ENCODE measurements at regions not wholly inside any gene's neighbourhood (a gene's known extent, or its start where the extent isn't known, plus 50 kb on each side); places are given as distances from the start of the nearest gene placed in this dataset.

- no peak overlapping the region for H3K4me3 Mint-ChIP-seq (ENCODE audit: unreplicated experiment)
- TF ChIP-seq CTCF (IDR thresholded peaks at IDR 0.05; ENCODE audit: unreplicated experiment) = no peak
- H3K36me3 Mint-ChIP-seq (ENCODE audit: insufficient read depth, unreplicated experiment) = no peaks in the 10 kb centered on the region
- DNase-seq (ENCODE audit: unreplicated experiment) = no peak
- H3K27ac Mint-ChIP-seq (ENCODE audit: low read depth, unreplicated experiment) = no peak overlapping the region
- BruUV-seq (replicated peaks) = no TSS peak
- H3K9me3 Mint-ChIP-seq (ENCODE audit: unreplicated experiment) = no peaks in the 10 kb centered on the region
- H3K27me3 Mint-ChIP-seq (ENCODE audit: insufficient read depth, unreplicated experiment) = no peaks in the 10 kb centered on the region
- intact Hi-C loops (cut with micrococcal nuclease) = no loop called here
- CTCF ChIA-PET = no interaction called here
- POLR2A ChIA-PET = no interaction called here
- peaks cover 13% of the 10 kb centered on the region for H3K4me1 Mint-ChIP-seq (ENCODE audit: insufficient read depth, unreplicated experiment)
Measured at GRCh38 chr1:113243529-113243928, 146.8 kb upstream of the MAGI3 start.

GRCh38 chr1:113244112-113244820 is 146.0 kb upstream of the MAGI3 start:
- TF ChIP-seq CTCF (IDR thresholded peaks at IDR 0.05; ENCODE audit: unreplicated experiment) = no peak
- Mint-ChIP-seq H3K9me3 (ENCODE audit: unreplicated experiment) (no peaks in the 10 kb centered on the region), H3K27ac (ENCODE audit: low read depth, unreplicated experiment) (no peak overlapping the region), H3K4me1 (ENCODE audit: insufficient read depth, unreplicated experiment) (peaks cover 13% of the 10 kb centered on the region), H3K36me3 (ENCODE audit: insufficient read depth, unreplicated experiment) (no peaks in the 10 kb centered on the region), H3K4me3 (ENCODE audit: unreplicated experiment) (no peak overlapping the region), H3K27me3 (ENCODE audit: insufficient read depth, unreplicated experiment) (no peaks in the 10 kb centered on the region)
- CTCF ChIA-PET = no interaction called here
- POLR2A ChIA-PET = no interaction called here
- intact Hi-C loops (cut with micrococcal nuclease) = no loop called here
- DNase-seq (ENCODE audit: unreplicated experiment) = no peak
- no TSS peak for BruUV-seq (replicated peaks)

GRCh38 chr1:113245252-113245651 is 145.1 kb upstream of the MAGI3 start:
- no peak overlapping the region for H3K27ac Mint-ChIP-seq (ENCODE audit: low read depth, unreplicated experiment)

GRCh38 chr1:113246929-113247328 is 143.4 kb upstream of the MAGI3 start:
- POLR2A ChIA-PET = no interaction called here
- Mint-ChIP-seq H3K9me3 (ENCODE audit: unreplicated experiment) (no peaks in the 10 kb centered on the region), H3K4me3 (ENCODE audit: unreplicated experiment) (no peak overlapping the region), H3K27ac (ENCODE audit: low read depth, unreplicated experiment) (no peak overlapping the region), H3K36me3 (ENCODE audit: insufficient read depth, unreplicated experiment) (no peaks in the 10 kb centered on the region), H3K4me1 (ENCODE audit: insufficient read depth, unreplicated experiment) (peaks cover 13% of the 10 kb centered on the region), H3K27me3 (ENCODE audit: insufficient read depth, unreplicated experiment) (no peaks in the 10 kb centered on the region)
- CTCF ChIA-PET = interaction anchor here (0.5 to 0.7 kb wide), 2 partner anchors 29 to 174 kb away, joined by 3 read pairs; no protein-coding TSS in a partner anchor
- intact Hi-C loops (cut with micrococcal nuclease) = no loop called here
- no peak for TF ChIP-seq CTCF (IDR thresholded peaks at IDR 0.05; ENCODE audit: unreplicated experiment)
- DNase-seq (ENCODE audit: unreplicated experiment) = no peak
- BruUV-seq (replicated peaks) = no TSS peak

More at GRCh38 chr1:113245252-113245651, 145.1 kb upstream of the MAGI3 start:
- CTCF ChIA-PET = no interaction called here
- Mint-ChIP-seq H3K4me3 (ENCODE audit: unreplicated experiment) (no peak overlapping the region), H3K27me3 (ENCODE audit: insufficient read depth, unreplicated experiment) (no peaks in the 10 kb centered on the region), H3K4me1 (ENCODE audit: insufficient read depth, unreplicated experiment) (peaks cover 13% of the 10 kb centered on the region), H3K36me3 (ENCODE audit: insufficient read depth, unreplicated experiment) (no peaks in the 10 kb centered on the region), H3K9me3 (ENCODE audit: unreplicated experiment) (no peaks in the 10 kb centered on the region)
- BruUV-seq (replicated peaks) = no TSS peak
- intact Hi-C loops (cut with micrococcal nuclease) = no loop called here
- DNase-seq (ENCODE audit: unreplicated experiment) = no peak
- no peak for TF ChIP-seq CTCF (IDR thresholded peaks at IDR 0.05; ENCODE audit: unreplicated experiment)
- POLR2A ChIA-PET = no interaction called here
